HCT116 (cell line): ENCODE measurements at regions not wholly inside any gene's neighbourhood (a gene's known extent, or its start where the extent isn't known, plus 50 kb on each side); places are given as distances from the start of the nearest gene placed in this dataset.

ENCODE experiments used
- ATAC-seq: fragments of 200-7000 bp; cut with Tn5 transposase; 2 replicates; pipeline ENCODE4 v1.9.1; 2020; ENCODE audit warnings: mild to moderate bottlenecking, moderate library complexity
- BruUV-seq: library from RNA; stranded (reverse); fragments of 400-500 nt; replicated peaks from 2 replicates; lab custom pipeline; 2021; lab: Mats Ljungman, UMichigan
- CTCF ChIA-PET: fragments of 300-600 bp; sonication (Branson Sonifier 250); formaldehyde crosslinking; loops from one replicate; lab custom pipeline; 2021; ENCODE audit warnings: antibody characterized with exemption; lab: Charles Lee
- POLR2A ChIA-PET: fragments of 300-600, 350-600 bp; sonication (Branson Sonifier 250); formaldehyde crosslinking; loops from one replicate; lab custom pipeline; 2021; ENCODE audit warnings: antibody characterized with exemption; lab: Charles Lee
- RAD21 ChIA-PET, 2 experiments: fragments of 300-600 bp; sonication (Branson Sonifier 250); formaldehyde crosslinking; loops; one replicate each; lab custom pipeline; 2023; ENCODE audit warnings: low total read pairs in 2 of 2; ENCODE audit not compliant: uncharacterized antibody in 2 of 2, unreplicated experiment in 2 of 2, low non-redundant PET in 1 of 2; lab: Charles Lee
- DNase-seq: peaks from one replicate; pipeline ENCODE4 v3.0.0-alpha.2; 2010; ENCODE audit warnings: low read depth, low spot score
- H2AFZ ChIP-seq: fragments of 200-600 bp; shearing (Covaris generic), sonication (generic); 2 replicates; pipeline ENCODE4 v1.6.1; 2017; ENCODE audit warnings: low read depth, mixed run types, mixed read lengths, antibody characterized with exemption, low read length; ENCODE audit not compliant: poor library complexity, severe bottlenecking
- H3K27ac ChIP-seq: 2 replicates; pipeline ENCODE4 v1.5.1; 2012; ENCODE audit warnings: low read depth, low read length
- H3K27me3 ChIP-seq: fragments of 200-600 bp; sonication (generic); 2 replicates; pipeline ENCODE4 v1.6.1; 2016; ENCODE audit warnings: mixed run types, low read length, mixed read lengths; ENCODE audit not compliant: insufficient read depth
- H3K36me3 ChIP-seq, 2 experiments: fragments of 200-500 bp in 1 of 2; fragments of 200-600 bp in 1 of 2; sonication (Bioruptor generic) in 1 of 2; sonication (generic) in 1 of 2; 2 replicates each; pipeline versions ENCODE4 v1.5.1 to v1.6.1; 2014 to 2016; ENCODE audit warnings: low read length in 2 of 2, inconsistent platforms in 1 of 2, mixed read lengths in 1 of 2, mixed run types in 1 of 2; ENCODE audit not compliant: insufficient read depth in 2 of 2, control insufficient read depth in 1 of 2
- H3K4me1 ChIP-seq, 2 experiments: fragments of 200-600 bp in 1 of 2; sonication (generic) in 1 of 2; 2 replicates each; pipeline versions ENCODE4 v1.5.1 to v1.6.1; 2012 to 2017; ENCODE audit warnings: low read length in 2 of 2, inconsistent platforms in 1 of 2, mild to moderate bottlenecking in 1 of 2, mixed read lengths in 1 of 2, mixed run types in 1 of 2, moderate library complexity in 1 of 2; ENCODE audit not compliant: insufficient read depth in 2 of 2, control insufficient read depth in 1 of 2
- H3K4me2 ChIP-seq: fragments of 200-600 bp; sonication (generic); 2 replicates; pipeline ENCODE4 v1.6.1; 2017; ENCODE audit warnings: mixed run types, low read length, mixed read lengths
- H3K4me3 ChIP-seq, 2 experiments: fragments of 200-600 bp in 1 of 2; sonication (generic) in 1 of 2; replicated peaks in 1 of 2; 2 replicates each; pipeline ENCODE4 v1.5.1; 2011 to 2016; ENCODE audit warnings: low read length in 2 of 2, control low read depth in 1 of 2, low read depth in 1 of 2, mild to moderate bottlenecking in 1 of 2, mixed read lengths in 1 of 2, mixed run types in 1 of 2
- H3K79me2 ChIP-seq: fragments of 200-600 bp; sonication (generic); 2 replicates; pipeline ENCODE4 v1.6.1; 2017; ENCODE audit warnings: mild to moderate bottlenecking, mixed run types, low read length, moderate library complexity, mixed read lengths; ENCODE audit not compliant: insufficient read depth
- H3K9ac ChIP-seq: fragments of 200-600 bp; sonication (generic); 2 replicates; pipeline ENCODE4 v1.6.1; 2016; ENCODE audit warnings: low read length, mixed read lengths
- H3K9me2 ChIP-seq: fragments of 200-600 bp; sonication (generic), shearing (Covaris generic); 2 replicates; pipeline ENCODE4 v1.6.1; 2017; ENCODE audit warnings: mixed run types, mild to moderate bottlenecking, moderate library complexity; ENCODE audit not compliant: insufficient read depth
- H3K9me3 ChIP-seq, 2 experiments: fragments of 200-500 bp in 1 of 2; fragments of 200-600 bp in 1 of 2; sonication (Bioruptor generic) in 1 of 2; sonication (generic) in 1 of 2; 2 replicates each; pipeline ENCODE4 v1.6.1; 2014 to 2017; ENCODE audit warnings: low read length in 2 of 2, mixed read lengths in 2 of 2, inconsistent platforms in 1 of 2, low read depth in 1 of 2, mild to moderate bottlenecking in 1 of 2, mixed run types in 1 of 2, moderate library complexity in 1 of 2; ENCODE audit not compliant: control insufficient read depth in 1 of 2, insufficient read depth in 1 of 2
- H4K20me1 ChIP-seq: fragments of 200-600 bp; sonication (generic), shearing (Covaris generic); 2 replicates; pipeline ENCODE4 v1.6.1; 2017; ENCODE audit warnings: mixed run types, mild to moderate bottlenecking, moderate library complexity; ENCODE audit not compliant: insufficient read depth
- CBX3 ChIP-seq: IDR thresholded peaks from 2 replicates; pipeline ENCODE4 v1.6.1; 2012; ENCODE audit warnings: low read depth
- CEBPB ChIP-seq: IDR thresholded peaks from 2 replicates; pipeline ENCODE4 v1.6.1; 2012; ENCODE audit warnings: low read depth
- ELF1 ChIP-seq: IDR thresholded peaks from 2 replicates; pipeline ENCODE4 v1.6.1; 2012; ENCODE audit warnings: low read depth, borderline replicate concordance
- EZH2 ChIP-seq: fragments of 200-600 bp; sonication (generic); IDR thresholded peaks from 2 replicates; pipeline ENCODE4 v1.6.1; 2017; ENCODE audit warnings: antibody characterized with exemption, mixed run types
- JUND ChIP-seq: IDR thresholded peaks from 2 replicates; pipeline ENCODE4 v1.6.1; 2012
- POLR2A ChIP-seq: IDR thresholded peaks from 2 replicates; pipeline ENCODE4 v1.7.0; 2011; ENCODE audit warnings: borderline replicate concordance; ENCODE audit not compliant: insufficient read depth, insufficient read length; ENCODE audit errors: extremely low read depth
- POLR2AphosphoS5 ChIP-seq: IDR thresholded peaks from 2 replicates; pipeline ENCODE4 v1.6.1; 2011; ENCODE audit warnings: mild to moderate bottlenecking, low read depth, low read length, moderate library complexity
- RAD21 ChIP-seq: IDR thresholded peaks from 2 replicates; pipeline ENCODE4 v1.6.1; 2012; ENCODE audit warnings: low read depth, mild to moderate bottlenecking
- SIN3A ChIP-seq: IDR thresholded peaks from 2 replicates; pipeline ENCODE4 v1.6.1; 2012; ENCODE audit warnings: low read depth
- SRF ChIP-seq: IDR thresholded peaks from 2 replicates; pipeline ENCODE4 v1.6.1; 2012; ENCODE audit warnings: low read depth
- TCF7L2 ChIP-seq: IDR thresholded peaks from 2 replicates; pipeline ENCODE4 v1.7.0; 2011; ENCODE audit warnings: borderline replicate concordance, inconsistent platforms; ENCODE audit not compliant: insufficient read depth, insufficient read length; ENCODE audit errors: extremely low read depth
- YY1 ChIP-seq: IDR thresholded peaks from 2 replicates; pipeline ENCODE4 v1.6.1; 2011; ENCODE audit warnings: low read length, low read depth, moderate library complexity, mild to moderate bottlenecking; ENCODE audit not compliant: insufficient replicate concordance; ENCODE audit errors: extremely low read depth
- ZFX ChIP-seq: fragments of 450-650 bp; IDR thresholded peaks from 2 replicates; pipeline ENCODE4 v1.6.1; 2017
- ZNF274 ChIP-seq: fragments of 200-500 bp; sonication (Bioruptor generic); IDR thresholded peaks from 2 replicates; pipeline ENCODE4 v1.6.1; 2014; ENCODE audit warnings: mild to moderate bottlenecking, low read depth, low read length, inconsistent platforms
- intact Hi-C: fragments of 100-400 bp; cut with micrococcal nuclease; formaldehyde crosslinking; loops from 2 replicates; pipeline ENCODE4 v1.10.0; 2022
- TF ChIP-seq, protein P1 (sequence below): IDR thresholded peaks from 2 replicates; pipeline ENCODE4 v1.6.1; 2012
- TF ChIP-seq, protein P2 (sequence below): IDR thresholded peaks from 2 replicates; pipeline ENCODE4 v1.6.1; 2011; ENCODE audit warnings: mild to moderate bottlenecking, low read length, moderate library complexity; ENCODE audit not compliant: insufficient replicate concordance; ENCODE audit errors: extremely low read depth
- TF ChIP-seq, protein P3 (sequence below): IDR thresholded peaks from 2 replicates; pipeline ENCODE4 v1.6.1; 2012; ENCODE audit warnings: low read depth
- TF ChIP-seq, protein P4 (sequence below): IDR thresholded peaks from 2 replicates; pipeline ENCODE4 v1.6.1; 2012

DNA sequence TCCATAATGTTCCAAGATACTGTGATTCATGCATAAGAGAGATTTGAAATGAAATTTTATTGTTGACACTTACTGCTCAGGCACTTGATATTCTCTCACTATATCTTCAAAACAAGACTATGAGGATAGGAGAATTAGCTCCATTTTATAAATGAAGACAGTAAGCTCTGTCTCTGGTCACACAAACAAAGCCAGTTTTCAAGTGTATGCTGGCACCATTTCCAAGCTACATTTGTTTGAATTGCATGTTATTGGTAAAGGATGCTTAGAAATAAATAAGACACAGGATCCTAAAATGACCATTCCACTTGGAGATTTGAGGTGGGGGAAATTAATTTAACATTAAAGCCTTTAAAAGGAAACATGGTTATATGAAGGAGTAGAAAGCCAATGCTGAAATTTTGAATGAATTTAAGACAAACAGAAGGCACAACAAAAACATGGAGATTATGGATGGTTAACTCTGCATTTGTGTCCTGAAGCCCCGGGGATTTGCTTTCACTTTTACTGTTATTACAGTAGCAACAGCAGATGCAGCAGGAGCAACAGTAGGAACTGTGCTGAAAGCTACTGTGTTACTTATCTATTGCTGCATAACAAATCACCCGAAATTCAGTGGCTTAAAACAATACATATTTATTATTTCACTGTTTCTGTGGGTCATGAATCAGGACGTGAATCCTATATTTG, 79.7 kb upstream of the ASTN2 start:
- H3K4me2 ChIP-seq = no peak overlapping the region
- H3K79me2 ChIP-seq = no peaks in the 10 kb centered on the region
- intact Hi-C loops = no loop called here
- DNase-seq = no peak
- CTCF ChIA-PET = no interaction called here
- ATAC-seq = no peak
- H3K9me3 ChIP-seq = peaks cover 0 to 3% of the 10 kb centered on the region in 2 experiments; a peak in 2 of 4 replicates
- no peak overlapping the region for H3K4me3 ChIP-seq
- no peak overlapping the region for H2AFZ ChIP-seq
- H3K27me3 ChIP-seq = no peaks in the 10 kb centered on the region
- no peak for TF ChIP-seq CEBPB
- TF ChIP-seq ZFX = no peak
- TF ChIP-seq RAD21 = no peak
- no peak for TF ChIP-seq JUND
- TF ChIP-seq POLR2AphosphoS5 = no peak
- TF ChIP-seq, protein P1, sequence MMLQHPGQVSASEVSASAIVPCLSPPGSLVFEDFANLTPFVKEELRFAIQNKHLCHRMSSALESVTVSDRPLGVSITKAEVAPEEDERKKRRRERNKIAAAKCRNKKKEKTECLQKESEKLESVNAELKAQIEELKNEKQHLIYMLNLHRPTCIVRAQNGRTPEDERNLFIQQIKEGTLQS = no peak
- TF ChIP-seq TCF7L2 = no peak
- TF ChIP-seq ELF1 = no peak
- TF ChIP-seq YY1 = no peak
- TF ChIP-seq, protein P2, sequence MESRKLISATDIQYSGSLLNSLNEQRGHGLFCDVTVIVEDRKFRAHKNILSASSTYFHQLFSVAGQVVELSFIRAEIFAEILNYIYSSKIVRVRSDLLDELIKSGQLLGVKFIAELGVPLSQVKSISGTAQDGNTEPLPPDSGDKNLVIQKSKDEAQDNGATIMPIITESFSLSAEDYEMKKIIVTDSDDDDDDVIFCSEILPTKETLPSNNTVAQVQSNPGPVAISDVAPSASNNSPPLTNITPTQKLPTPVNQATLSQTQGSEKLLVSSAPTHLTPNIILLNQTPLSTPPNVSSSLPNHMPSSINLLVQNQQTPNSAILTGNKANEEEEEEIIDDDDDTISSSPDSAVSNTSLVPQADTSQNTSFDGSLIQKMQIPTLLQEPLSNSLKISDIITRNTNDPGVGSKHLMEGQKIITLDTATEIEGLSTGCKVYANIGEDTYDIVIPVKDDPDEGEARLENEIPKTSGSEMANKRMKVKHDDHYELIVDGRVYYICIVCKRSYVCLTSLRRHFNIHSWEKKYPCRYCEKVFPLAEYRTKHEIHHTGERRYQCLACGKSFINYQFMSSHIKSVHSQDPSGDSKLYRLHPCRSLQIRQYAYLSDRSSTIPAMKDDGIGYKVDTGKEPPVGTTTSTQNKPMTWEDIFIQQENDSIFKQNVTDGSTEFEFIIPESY = no peak
- no peak for TF ChIP-seq POLR2A
- TF ChIP-seq ZNF274 = no peak
- TF ChIP-seq, protein P3, sequence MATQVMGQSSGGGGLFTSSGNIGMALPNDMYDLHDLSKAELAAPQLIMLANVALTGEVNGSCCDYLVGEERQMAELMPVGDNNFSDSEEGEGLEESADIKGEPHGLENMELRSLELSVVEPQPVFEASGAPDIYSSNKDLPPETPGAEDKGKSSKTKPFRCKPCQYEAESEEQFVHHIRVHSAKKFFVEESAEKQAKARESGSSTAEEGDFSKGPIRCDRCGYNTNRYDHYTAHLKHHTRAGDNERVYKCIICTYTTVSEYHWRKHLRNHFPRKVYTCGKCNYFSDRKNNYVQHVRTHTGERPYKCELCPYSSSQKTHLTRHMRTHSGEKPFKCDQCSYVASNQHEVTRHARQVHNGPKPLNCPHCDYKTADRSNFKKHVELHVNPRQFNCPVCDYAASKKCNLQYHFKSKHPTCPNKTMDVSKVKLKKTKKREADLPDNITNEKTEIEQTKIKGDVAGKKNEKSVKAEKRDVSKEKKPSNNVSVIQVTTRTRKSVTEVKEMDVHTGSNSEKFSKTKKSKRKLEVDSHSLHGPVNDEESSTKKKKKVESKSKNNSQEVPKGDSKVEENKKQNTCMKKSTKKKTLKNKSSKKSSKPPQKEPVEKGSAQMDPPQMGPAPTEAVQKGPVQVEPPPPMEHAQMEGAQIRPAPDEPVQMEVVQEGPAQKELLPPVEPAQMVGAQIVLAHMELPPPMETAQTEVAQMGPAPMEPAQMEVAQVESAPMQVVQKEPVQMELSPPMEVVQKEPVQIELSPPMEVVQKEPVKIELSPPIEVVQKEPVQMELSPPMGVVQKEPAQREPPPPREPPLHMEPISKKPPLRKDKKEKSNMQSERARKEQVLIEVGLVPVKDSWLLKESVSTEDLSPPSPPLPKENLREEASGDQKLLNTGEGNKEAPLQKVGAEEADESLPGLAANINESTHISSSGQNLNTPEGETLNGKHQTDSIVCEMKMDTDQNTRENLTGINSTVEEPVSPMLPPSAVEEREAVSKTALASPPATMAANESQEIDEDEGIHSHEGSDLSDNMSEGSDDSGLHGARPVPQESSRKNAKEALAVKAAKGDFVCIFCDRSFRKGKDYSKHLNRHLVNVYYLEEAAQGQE = no peak
- TF ChIP-seq, protein P4, sequence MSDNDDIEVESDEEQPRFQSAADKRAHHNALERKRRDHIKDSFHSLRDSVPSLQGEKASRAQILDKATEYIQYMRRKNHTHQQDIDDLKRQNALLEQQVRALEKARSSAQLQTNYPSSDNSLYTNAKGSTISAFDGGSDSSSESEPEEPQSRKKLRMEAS = no peak
- TF ChIP-seq SIN3A = no peak
- no peak for TF ChIP-seq CBX3
- TF ChIP-seq EZH2 = no peak
- TF ChIP-seq SRF = no peak
- H4K20me1 ChIP-seq = no peaks in the 10 kb centered on the region
- no peak overlapping the region for H3K9ac ChIP-seq
- H3K9me2 ChIP-seq = no peaks in the 10 kb centered on the region
- H3K4me1 ChIP-seq = no peaks in the 10 kb centered on the region
- RAD21 ChIA-PET = no interaction called here
- H3K27ac ChIP-seq = no peak overlapping the region
- BruUV-seq = no TSS peak
- POLR2A ChIA-PET = no interaction called here
- H3K36me3 ChIP-seq = no peaks in the 10 kb centered on the region
